ENCODE measurements at regions not wholly inside any gene's neighbourhood (a gene's known extent, or its start where the extent isn't known, plus 50 kb on each side); places are given as distances from the start of the nearest gene placed in this dataset.
"Not testable (repeated sequence)": the region's sequence is repeated elsewhere in the genome, so short reads cannot be mapped to it uniquely, and the experiment has no call there.

DNA sequence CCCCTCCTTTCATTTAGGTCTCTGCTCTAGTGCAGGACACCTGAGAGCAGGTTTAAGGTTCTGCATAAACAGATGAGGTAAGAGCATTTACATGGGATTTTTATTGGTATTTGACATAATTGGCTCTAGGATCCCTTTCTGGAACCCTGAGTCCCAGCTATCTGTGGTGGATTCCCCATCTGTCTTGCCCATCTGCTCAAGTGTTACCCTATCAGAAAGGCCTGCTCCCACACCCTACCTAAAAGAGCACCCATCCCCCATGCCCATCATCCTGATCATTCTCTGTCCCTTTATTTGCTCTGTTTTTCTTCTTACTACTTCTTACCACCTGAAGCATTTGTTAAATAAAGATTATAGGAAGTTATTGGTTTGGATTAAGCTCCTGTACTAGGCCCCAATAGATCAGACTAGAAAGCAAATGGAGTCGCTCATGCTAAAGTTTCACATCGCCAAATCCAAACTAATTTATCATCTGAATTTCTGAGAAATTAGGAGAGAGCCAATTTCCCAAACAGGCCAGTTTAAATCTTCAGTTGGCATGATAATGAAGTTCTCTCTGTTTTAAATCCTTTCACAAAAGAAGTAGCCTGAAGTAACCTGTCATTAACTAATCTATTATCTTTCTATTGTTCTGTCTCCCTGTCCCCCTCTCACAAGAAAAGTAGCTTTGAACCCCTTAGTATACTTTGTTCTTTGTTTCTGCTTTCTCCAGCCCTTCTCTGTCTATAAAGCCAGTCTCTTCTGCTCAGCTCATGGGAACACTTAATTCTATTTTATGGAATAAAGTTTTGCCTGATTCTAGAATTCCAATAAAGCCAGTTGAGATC is 178.6 kb downstream of the ZNF674 start:
- DNase-seq (ENCODE audit: low spot score): no peak

- no peak for DNase-seq (ENCODE audit: low spot score)
These were observed 190.7 kb downstream of the ZNF674 start for GRCh38 chrX:46354481-46354880.

GRCh38 chrX:46341767-46342322 is 203.4 kb downstream of the ZNF674 start:
- DNase-seq (ENCODE audit: low spot score): no peak

DNA sequence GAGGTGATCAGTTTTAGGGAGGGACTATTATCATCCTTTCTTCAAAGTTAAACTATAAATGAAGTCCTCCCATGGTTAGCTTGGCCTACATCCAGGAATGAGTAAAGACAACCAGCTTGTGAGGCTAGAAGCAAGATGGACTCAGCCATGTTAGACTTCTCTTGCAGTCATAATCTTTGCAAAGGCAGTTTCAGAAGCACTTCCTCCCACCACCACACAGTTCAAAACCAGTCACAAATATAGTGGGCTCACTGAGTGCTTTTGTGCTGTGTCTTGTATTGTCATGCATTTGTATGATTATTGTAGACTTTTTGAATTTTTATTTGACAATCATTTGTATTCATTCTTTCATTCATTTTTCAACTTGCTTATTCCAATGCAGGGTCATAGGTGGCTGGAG is 204.5 kb downstream of the ZNF674 start:
- DNase-seq (ENCODE audit: low spot score): no peak

DNA sequence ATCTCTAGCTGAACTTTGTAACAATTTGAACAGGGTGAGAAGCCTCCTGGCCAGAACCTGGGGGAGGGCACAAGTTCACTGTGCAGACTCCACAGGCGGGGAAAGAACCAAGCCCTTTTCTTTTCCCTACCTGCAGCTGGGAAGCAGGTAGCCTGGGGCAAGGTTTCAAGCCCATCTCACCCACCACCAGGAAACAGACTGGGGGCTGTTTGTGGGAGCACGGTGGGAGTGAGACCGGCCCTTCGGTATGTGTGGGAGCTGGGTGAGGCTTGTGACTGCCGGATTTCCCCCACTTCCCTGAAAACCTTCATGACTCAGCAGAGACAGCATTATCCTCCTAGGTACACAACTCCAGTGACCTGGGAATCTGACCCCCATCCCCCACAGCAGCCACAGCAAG is 211.7 kb downstream of the ZNF674 start:
- DNase-seq (ENCODE audit: low spot score): no peak

DNA sequence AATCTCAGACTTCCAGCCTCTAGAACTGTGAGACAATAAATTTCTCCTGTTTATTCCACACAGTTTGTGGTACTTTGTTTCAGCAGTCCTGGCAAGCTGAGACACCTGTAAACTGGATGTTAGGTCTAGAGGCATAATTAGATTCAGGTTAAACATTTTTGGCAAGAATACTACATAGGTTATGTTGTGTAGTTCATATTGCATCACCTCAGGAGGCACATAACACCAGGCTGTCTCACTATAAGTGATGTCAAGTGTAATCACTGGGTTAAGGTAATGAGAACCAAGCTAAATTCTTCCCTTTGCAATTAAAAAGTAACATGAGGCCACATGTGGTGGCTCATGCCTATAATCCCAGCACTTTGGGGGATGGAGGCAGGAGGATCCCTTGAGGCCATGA is 214.2 kb downstream of the ZNF674 start:
- no peak for DNase-seq (ENCODE audit: low spot score)

- no peak for DNase-seq (ENCODE audit: low spot score)
These were observed 214.7 kb downstream of the ZNF674 start for GRCh38 chrX:46330513-46330912.

- no peak for DNase-seq (ENCODE audit: low spot score)
These were observed 217.1 kb downstream of the ZNF674 start for GRCh38 chrX:46328133-46328532.

- peak; percentile 12 for DNase-seq (ENCODE audit: low spot score)
These were observed 217.6 kb downstream of the ZNF674 start for GRCh38 chrX:46327566-46328115.

DNA sequence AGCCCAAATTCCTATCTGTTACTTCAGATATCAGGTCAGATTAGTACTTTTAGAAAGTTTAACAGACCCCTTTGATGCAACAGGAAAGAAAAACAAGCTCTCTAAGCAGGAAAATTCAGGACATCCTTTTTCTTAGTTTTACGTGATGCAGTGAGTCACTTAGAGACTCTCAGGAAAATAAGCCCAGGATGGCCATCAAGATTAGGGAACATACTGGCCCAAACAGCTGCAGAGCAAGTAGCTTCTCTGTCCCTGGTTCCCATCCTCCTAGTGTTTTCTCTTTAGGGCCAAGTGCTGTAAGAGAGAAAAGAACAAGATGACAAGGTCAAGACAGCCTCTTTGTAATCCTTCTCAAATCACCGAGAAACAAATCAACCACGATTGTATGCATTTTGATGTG is 219.1 kb downstream of the ZNF674 start:
- no peak for DNase-seq (ENCODE audit: low spot score)

GRCh38 chrX:46325312-46325877 is 219.8 kb downstream of the ZNF674 start:
- DNase-seq (ENCODE audit: low spot score): peak; percentile 44

DNA sequence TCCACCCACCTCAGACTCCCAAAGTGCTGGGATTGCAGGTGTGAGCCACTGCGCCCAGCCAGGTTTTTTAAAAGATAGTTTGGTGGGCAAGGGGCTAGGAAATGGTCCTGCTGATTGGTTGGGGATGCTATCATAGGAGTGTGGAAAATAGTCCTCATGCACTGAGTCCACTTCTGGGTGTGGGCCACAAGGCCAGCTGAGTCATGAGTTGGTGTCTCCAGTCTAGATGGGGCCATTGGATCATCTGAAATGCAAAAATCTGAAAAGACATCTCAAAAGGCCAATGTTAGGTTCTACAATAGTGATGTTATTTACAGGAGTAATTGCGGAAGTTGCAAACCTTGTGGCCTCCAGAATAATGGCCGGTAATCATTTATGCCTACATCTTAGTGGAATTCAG is 221.1 kb downstream of the ZNF674 start:
- DNase-seq (ENCODE audit: low spot score): no peak

GRCh38 chrX:46322929-46323328 is 222.3 kb downstream of the ZNF674 start:
- DNase-seq (ENCODE audit: low spot score): not testable (repeated sequence)

DNA sequence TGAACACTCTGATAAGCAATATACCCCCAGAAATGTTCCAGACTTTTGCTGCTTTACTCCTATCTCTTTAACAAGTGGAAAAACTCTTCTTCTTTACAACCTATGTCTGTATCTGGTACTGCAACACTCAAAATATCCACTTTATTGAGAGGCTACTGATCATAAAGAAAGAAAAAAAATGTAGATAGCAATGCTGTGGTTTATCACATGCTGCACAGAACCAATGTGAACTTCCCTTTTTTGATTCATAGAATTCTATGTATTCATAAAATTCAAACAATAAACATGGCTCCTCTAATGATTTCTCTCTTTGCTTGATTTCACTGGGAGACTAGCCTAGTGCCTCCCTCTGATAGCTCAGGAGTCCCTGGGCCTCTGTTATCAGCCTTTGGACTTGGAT is 223.5 kb downstream of the ZNF674 start:
- no peak for DNase-seq (ENCODE audit: low spot score)

DNA sequence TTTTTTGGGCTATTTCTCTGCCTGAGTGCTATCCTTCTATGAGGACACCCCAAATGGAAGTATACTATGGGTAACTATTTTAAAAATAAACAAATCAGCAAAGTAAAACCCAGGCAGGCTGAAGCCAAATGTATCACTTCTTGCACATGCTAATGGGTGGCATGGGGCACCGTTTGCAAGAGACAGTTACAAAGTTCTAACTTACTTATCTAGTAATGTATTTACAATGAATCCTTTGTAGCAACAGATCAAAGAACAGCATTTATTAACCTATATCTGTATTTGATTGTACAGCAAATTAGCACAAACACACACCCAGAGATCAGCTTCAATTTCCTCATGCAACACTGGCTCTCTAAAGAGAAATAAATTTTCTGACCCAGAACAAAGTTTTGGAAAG is 225.5 kb downstream of the ZNF674 start:
- no peak for DNase-seq (ENCODE audit: low spot score)

- DNase-seq (ENCODE audit: low spot score): no peak
These were observed 226.7 kb downstream of the ZNF674 start for GRCh38 chrX:46318551-46318950.

DNA sequence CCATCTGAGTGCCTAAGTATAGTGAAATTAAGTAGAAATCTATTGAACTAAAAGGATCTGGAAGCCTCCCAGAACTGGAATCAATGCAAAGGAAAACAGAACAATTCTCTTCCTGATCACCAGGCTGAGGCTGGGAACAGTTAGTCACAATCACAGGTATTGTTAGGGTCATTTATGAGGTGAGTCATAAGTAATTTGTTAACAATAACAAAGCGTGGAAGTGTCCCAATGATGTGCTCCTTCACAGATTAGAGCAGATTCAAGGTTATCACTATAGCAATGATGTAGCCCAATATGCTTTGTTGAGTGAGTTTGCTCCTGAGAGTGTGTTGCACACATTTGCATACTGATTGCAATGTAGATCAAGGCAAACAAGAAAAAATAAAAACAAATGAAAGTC is 228.1 kb downstream of the ZNF674 start:
- no peak for DNase-seq (ENCODE audit: low spot score)

DNA sequence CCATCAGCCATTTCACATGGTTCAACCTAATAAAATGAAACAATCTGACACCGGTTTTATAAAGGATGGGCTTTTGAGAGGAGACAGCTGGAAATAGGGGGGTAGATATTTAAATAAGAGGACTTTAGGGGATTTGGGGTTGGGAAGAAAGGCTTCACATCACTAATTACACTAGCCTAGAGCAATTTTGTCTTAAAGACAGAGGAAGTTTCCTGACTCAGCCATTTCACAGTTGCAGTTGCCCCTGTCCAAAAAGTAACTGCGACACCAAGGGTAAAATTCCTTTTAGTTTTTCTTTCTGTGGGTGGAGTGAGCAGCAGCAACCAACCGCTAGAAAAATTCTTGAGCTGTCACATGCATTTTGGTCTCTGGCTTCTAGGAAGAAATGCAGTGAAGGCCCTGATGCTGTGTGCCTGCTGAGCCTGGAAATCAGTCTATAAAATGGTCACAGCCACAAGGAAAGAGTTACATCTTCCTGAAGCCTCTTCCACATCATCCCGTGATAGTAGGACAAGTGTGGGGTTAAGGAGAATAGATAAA is 233.6 kb downstream of the ZNF674 start:
- no peak for DNase-seq (ENCODE audit: low spot score)

DNA sequence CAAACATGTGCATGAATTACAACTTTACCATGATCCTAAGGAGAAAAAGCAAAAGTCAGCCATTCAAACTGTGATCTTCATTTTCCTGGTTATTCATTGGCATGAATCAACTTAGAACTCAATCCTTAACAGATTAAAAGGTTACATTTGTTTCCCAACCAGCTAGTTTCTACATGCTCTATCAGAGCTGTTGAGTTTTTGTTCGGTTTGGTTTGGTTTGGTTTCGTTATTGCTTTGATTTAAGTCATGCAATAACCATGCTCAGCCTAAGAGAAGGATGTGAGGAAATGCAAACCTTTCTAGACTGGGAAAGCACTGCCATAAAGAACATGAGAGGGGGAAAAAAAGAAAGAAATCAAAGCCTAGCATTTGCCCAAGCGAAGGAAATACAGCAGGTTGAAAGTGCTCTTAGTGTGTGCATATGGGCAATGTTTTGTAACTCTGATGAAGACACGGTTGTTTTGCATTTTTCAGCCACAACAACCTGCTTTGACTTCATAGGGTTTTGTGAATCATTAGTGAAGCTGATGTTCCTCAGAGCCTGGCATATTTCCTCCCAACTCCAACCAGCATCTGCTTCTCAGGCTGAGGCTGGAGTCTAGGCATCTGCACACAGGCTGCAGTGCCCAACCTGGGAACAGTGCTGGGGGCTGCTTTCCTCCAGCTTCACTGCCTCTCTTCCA is 234.3 kb downstream of the ZNF674 start:
- DNase-seq (ENCODE audit: low spot score): no peak

DNA sequence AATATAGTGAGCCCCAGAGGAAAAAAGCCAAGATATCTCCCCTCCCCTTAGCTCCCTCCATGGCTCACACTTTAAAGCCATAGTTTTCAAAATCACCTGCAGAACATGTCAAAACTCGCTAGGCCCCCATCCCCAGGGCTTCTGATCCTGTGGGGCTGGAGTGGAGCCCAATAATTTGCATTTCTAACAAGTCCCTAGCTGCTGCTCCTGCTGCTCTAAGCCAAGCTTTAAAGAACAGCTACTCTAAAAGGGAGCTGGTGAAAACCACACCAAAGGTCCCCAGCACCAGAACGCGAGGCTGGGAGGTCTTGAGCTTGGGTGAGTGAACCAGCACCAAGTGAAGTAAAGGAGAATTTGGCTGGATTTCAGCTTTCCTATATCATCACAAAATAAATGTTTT is 237.1 kb downstream of the ZNF674 start:
- no peak for DNase-seq (ENCODE audit: low spot score)

DNA sequence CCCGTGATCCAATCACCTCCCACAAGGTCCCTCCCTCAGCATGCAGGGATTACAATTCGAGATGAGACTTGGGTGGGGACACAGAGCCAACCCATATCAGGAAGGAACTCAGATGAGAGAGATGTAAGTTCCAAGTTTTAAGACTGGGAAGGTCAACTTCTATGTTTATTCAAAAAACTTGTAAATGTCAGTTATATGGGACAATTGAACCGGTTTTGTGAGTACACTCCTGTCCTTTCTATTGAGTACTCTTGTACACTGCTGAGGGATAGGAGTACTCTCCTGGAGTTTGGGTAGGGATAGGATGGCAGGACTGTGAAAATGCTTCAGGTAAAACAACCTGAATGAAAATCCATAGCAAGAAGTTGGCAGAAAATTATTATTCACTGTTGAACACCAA is 239.1 kb downstream of the ZNF674 start:
- DNase-seq (ENCODE audit: low spot score): no peak

DNA sequence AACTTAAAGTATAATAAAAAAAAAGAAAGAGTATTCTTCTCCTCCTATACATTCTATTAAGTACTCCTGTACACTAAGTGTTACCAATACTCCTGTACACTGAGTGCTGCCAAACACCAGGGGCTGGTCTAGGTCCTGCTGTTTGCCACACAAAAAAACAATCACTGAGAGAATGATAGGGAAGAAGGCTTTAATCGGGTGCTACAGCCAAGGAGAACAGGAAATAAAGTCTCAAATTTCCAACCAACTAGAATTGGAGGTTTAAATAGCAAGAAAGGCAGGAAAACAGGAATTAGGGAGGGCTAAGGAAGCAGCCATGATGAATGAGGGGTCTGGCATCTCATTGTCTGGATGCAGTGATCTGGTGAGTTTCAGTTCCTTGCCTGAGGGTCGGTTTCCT is 239.8 kb downstream of the ZNF674 start:
- DNase-seq (ENCODE audit: low spot score): no peak
